ENCODE measurements at regions not wholly inside any gene's neighbourhood (a gene's known extent, or its start where the extent isn't known, plus 50 kb on each side); places are given as distances from the start of the nearest gene placed in this dataset.

DNA sequence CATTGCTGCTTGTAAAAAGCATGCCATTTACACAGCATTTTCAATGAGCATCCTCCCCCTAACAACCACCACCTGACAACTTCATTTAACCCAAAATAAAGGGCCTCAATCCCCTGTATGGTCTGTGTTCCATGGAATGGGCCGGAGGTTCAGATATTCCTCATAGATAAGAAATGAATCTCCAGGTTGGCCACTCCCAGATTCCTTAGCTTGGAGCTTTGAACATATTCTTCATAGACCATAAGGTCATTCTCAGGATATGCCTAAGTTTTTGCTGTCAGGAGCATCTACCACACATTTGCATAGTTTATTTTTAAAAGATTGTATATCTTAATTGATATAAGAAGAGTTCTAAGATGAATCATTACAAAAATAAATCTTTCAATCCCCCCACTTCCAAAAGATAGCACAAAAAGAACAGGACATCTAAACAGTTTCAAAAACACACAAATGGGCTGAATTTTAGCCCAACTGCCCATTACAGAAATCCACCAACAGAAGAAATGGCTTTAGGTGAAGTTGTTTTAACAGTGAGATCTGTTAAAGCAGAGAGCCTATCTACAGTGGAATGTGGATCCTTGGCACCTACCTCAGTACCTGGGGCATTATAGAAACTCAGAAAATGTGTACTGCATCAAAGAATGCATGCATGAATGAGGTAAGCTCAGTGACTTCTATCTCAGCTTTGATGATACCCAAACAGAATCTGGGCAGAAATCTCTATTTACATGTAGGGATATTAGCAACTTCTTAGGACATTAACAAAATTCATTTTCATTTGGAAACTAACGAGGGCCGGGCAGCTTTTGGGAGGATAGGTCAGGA is 179.8 kb downstream of the SEC61B start:
- no peak for DNase-seq

- DNase-seq = no peak
Observed at GRCh38 chr9:99403371-99403770, 181.3 kb downstream of the SEC61B start.

GRCh38 chr9:99405359-99405758 is 183.3 kb downstream of the SEC61B start:
- no peak for DNase-seq

GRCh38 chr9:99406939-99407338 is 184.9 kb downstream of the SEC61B start:
- no peak for DNase-seq

GRCh38 chr9:99411068-99411467 is 189.0 kb downstream of the SEC61B start:
- DNase-seq = no peak

DNA sequence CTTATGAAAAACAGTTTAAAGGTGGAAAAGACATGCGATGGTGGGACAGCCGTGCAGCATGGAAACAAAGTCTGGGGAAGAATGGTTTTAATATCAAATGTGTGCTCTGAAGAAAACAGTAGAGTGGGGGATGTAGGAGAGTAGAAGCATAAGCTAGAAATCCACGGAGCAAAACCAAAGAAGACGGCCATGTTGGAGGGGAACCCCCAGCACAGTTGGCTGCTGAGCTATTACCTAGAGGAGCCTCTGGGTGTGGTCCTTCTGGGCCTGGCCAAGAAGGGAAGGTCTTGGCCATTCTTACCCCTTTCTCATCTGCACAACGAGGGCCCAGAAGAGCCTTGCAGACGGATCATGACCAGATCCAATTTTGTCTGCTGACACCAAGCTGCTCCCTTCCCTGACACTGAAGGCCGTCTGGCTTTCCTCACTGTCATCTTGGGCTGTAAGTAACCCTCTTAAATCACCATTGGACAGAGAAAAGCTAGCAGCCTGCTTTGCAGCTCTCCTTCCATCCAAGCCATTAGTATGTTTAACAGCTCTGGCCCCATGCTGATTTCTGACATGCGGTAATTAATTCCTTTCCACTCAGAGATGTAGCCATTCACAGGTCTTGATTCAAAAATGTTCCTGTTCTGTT is 189.5 kb downstream of the SEC61B start:
- DNase-seq = no peak

DNA sequence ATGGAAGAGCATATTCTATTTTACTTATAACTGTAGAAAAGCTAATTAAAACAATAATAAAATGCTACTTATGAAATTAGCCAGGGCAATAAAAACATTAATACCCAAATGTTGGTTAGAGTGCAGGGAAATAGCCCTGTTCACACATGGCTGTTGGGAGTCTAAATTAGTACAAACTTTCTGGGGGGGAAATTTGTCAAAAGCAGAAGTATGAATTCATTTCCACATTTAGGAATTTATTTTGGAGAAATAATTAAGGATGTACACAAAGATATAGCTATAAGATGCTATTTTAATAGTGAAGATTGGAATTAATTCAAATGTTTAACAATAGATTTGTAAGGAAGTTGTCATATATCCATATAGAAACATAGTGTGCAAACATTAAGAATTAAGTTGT is 190.5 kb downstream of the SEC61B start:
- DNase-seq = no peak

GRCh38 chr9:99414321-99414720 is 192.2 kb downstream of the SEC61B start:
- DNase-seq = no peak

- no peak for DNase-seq
Observed at GRCh38 chr9:99415606-99416005, 193.5 kb downstream of the SEC61B start.

- DNase-seq = no peak
Observed at GRCh38 chr9:99416007-99416406, 193.9 kb downstream of the SEC61B start.

DNA sequence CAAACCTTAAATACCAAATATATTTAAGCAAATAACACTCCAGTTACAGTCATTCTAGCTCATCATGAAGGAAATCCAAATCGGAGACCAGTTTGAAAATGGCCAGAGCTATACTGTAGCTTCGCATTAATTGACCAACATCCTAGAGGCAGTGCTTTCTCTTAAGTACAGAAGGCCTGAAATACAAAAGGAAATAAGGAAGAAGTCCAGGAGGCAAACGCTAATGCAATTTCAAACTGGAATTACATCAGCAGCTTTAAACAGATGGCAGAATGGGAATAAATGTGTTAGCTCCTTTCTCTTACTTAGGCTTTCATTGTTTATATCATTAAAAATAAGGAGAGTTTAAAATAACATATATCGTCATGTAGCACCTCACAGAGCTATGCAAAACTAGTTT is 197.0 kb downstream of the SEC61B start:
- DNase-seq = no peak

DNA sequence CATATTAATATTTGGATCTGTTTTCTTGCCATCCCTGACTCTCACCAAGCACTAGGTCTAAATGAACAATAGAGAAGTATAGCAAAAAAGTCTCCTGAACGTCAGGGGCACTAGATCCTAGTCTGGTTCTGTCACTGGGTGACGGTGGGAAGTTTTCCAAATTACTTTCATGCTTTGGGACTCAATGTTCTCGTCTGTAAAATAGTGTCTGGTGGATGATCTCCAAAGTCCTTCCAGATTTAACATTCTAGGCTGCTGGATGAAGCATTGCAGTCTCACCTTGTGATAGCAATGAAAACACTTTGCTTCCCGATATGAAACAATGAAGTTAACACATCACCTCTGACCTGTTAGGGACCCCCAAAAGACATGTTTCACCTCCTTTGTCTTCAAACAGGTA is 199.3 kb downstream of the SEC61B start:
- no peak for DNase-seq

GRCh38 chr9:99425124-99425523 is 203.0 kb downstream of the SEC61B start:
- DNase-seq = no peak

GRCh38 chr9:99425923-99426842 is 204.1 kb downstream of the SEC61B start:
- DNase-seq = no peak

- DNase-seq = no peak
Observed at GRCh38 chr9:99427260-99427659, 205.2 kb downstream of the SEC61B start.

DNA sequence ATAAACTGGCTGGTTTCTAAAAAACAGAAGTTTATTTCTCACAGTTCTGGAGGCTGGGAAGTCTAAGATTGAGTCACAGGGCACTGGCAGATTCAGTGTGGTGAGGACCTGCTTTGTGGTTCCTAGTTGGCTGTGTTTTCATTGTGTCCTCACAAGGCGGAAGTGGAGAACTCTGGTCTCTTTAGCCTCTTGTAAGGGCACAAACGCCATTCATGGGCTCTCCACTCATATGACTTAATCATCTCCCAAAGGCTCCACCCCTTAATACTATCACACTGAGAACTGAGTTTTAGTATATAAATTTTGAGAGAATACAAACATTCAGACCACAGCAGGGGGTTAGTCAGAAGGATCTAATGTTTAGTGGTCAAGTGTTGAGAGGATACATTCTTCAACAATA is 208.2 kb downstream of the SEC61B start:
- DNase-seq = no peak

DNA sequence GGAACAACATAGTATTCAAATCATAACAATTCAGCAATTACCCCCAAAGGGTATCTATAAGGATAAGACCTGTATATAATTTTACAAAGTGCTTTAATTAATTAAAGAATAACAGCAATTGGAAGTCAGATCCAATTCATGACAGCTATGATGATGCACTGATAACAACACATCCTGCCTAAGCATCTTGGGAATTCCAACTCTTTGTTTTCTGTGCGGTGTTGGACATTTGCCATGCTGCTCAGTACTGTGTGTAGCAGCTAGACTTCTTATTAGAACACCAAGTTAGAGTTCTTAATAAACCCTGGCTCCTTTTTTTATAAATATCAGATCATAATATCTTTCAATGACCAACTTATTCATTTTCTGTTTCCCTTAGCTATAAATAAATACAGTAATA is 209.0 kb downstream of the SEC61B start:
- no peak for DNase-seq

GRCh38 chr9:99432075-99432474 is 210.0 kb downstream of the SEC61B start:
- DNase-seq = no peak

DNA sequence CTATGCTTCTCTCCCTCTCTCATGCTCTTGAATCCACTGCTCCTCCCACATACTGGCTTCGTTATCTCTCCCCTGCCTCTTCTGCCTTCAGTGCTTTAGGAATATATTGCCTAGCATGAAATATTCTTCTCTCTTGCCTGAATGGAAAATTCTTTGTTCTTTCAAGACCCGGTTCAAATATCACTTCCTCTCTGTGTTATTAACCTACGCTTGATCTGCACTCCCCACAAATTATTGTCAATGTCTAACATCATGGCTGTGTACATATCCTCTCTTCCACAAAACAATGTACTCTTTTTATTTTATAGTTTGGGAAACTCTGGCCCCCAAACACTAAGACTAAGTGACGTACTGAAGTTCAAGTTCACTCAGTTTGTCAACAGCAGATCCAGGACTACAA is 211.0 kb downstream of the SEC61B start:
- DNase-seq = no peak

GRCh38 chr9:99433555-99433954 is 211.5 kb downstream of the SEC61B start:
- DNase-seq = no peak

GRCh38 chr9:99436616-99437015 is 214.5 kb downstream of the SEC61B start:
- DNase-seq = no peak

GRCh38 chr9:99437145-99437544 is 215.1 kb downstream of the SEC61B start:
- no peak for DNase-seq

DNA sequence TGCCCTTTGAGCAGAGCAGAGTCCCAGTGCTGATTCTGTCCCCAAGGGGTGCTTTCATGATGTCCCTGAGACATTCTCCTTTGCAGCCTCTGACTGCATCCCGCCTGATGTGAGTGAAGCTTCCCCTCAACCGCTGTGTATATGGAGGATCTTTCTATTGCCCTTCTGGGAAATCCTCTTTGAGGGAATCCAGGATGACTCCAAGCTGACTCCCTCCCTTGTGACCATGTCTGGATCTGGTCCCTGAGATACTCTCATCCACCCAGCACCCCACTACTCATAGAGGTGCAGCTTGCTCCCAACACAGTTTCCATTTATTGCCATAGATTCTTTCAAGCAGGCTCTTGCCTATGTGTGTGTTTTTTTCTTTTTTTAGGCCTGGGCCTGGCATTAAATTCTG is 216.5 kb downstream of the SEC61B start:
- no peak for DNase-seq

DNA sequence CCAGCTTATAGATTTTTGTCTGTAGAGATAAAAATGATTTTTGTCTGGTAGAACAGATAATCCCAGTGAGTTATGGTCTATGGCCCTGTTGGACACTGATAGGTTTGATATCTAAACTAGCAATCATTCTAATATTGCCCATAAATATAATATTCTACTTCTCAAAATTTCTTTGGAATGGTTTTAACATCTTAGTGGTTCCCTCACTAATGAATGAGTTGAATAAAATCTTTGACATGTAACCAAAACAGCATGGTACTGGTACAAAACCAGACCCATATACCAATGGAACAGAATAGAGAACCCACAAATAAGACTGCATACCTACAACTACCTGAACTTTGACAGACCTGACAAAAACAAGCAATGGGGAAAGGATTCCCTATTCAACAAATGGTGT is 219.7 kb downstream of the SEC61B start:
- DNase-seq = no peak
